C1 segment of cervical spinal cord (tissue), 14 donors: ENCODE measurements at regions not wholly inside any gene's neighbourhood (a gene's known extent, or its start where the extent isn't known, plus 50 kb on each side); places are given as distances from the start of the nearest gene placed in this dataset.

Source experiments
- DNase-seq, 14 donors: peaks; one replicate each; lab custom pipeline; 2025; lab: John Stamatoyannopoulos, UW

- DNase-seq, result no peak
Observed at GRCh38 chr4:24637173-24637572, 52.8 kb upstream of the DHX15 start.

- DNase-seq, result no peak
Observed at GRCh38 chr4:24638396-24638875, 54.1 kb upstream of the DHX15 start.

GRCh38 chr4:24639714-24640113, 55.4 kb upstream of the DHX15 start:
- no peak for DNase-seq

DNA sequence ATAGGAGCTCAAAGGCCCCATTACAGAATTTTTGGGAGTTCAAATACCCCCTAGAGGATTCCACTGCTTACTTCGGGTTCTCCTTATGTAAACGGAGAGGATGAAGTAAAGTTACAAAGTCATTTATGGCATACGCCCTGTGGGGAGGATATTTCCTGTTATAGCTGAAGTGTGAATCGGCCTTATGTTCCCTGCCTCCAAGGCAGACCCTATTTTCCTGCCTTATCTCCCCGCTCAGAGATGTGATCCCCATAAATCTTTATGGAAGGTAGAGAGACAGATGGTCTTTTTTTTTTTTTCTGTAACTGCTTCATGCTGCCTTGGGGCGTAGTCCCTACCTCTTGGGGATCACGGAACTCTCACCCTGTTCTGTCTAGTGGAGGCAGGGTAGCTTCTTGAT, 56.0 kb upstream of the DHX15 start:
- DNase-seq, result no peak

DNA sequence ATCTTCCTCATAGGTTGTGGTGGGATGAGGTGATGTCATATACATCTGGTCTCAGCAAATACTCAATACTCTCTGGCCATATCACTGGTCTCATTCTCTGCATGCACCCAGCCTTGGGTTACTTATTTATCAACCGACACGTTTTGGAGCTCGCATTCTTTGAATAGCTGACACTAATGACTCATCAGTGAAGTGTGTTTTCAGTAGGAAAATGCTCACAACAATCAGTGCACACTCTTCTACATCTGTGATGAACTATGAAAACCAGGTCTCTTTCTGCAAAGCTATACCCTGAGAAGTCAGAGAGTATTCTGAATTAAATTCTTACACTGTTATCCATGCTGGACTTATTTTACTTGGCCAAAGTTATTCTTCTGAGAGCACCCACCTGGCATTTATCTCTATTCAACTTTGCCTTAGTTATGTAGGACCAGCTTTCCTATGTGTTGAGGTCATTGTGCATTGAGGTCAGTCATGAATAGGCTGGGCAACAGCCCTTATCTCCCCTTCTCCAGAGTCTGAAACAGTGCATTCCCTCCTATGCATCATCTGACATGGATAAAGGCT, 58.7 kb upstream of the DHX15 start:
- no peak for DNase-seq

- DNase-seq, result no peak
Observed at GRCh38 chr4:24643774-24644520, 59.6 kb upstream of the DHX15 start.

- no peak for DNase-seq
Observed at GRCh38 chr4:24644983-24645764, 60.8 kb upstream of the DHX15 start.

DNA sequence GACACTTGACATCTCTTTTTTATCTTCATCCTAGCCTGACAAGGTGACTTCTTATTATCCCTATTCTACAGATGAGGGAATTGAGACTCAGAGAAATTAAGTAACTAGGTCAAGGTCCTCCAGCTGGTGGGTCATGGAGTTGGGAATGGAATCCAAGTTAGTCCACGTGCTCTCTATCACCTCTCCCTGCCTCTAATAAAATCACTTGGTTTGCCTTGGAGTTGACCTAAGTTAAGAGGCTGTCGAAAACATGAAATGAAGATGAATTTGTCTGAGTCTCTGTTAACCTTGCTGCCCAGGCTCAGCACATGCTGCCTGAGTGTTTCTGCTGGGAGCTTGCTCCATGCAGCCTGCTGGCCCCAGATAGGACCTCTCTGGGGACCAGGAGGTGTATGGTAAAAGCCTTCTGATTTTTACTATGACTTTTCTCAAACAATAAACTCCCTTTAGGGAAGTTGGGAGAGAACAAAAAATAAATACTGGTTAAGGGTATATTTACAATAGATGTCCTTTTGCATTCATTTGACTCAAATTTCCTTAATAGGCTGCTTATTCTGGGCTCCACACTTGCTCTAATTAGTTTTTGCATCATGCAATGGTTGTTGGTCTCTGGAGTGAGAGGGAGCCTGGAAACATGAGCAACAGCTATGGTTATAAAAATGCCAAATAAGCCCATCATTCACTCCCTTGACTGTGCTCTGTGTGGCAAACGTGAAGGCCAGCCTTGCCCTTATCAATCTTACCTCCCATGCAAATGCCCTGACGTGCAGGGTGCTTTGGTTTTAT, 61.6 kb upstream of the DHX15 start:
- no peak for DNase-seq

DNA sequence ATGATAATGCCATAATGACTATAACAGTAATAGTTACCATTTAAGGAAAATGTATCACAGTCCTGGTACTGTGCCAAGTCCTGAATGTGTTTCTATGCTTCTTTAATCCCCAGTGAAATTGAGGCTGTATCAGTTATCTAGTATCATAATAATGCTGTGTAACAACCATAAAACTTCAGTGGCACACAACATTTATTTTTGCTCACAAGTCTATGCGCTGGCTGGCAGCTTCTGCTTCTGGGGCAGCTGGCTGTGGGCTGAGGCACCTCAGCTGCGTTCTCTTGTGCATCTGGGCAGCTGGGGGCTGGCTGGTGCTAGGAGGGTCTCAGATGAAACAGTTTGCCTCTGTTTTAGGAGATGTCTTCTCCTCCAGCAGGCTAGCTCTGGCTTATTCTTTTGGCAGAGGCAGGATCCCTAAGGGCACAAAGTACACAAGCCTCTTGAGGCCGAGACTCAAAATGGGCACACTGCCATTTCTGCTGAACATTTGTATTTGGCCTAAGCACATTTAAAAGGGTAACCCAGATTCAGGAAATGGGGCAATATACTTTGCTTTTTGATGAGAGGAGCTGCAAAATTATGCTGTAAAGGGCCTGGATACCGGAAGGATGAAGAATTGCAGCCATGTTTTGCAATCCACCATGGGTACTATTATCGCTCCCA, 62.6 kb upstream of the DHX15 start:
- no peak for DNase-seq

DNA sequence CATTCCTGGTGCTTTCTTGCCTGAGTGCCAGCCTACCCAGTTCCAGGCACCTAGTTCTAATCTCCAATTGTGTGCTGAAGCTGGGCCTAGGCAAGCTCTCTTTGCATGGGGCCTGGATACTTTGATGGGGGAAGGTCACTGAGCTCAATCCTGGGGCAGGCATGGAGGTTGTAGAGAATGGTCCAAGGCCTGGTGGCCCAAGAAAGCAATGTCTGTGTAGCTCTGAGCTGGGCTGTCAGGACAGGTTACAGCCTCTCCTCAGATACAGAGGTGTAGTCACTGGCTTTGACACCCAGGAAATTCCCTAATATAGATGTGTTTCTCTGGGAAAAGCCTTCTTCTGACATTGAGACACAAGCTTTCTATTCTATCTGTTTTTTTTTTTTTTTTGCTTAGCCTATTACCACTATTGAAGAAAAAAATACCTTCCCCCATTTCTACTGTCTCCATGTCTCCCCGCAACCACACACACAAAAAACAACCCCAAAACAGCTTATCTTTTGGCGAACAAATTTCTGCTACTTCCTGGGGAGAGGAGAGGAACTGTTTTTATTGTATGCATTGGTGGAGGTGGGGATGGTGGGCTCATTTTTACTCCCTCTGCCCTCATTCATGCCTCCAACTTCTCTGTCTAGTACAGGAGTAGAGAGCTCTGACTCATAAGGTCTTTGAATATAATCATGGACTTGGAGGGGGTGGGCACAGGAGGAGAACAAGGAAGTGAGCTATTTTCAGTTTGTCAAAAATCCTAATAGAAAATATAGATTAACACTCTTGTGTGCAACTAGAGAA, 66.7 kb upstream of the DHX15 start:
- no peak for DNase-seq

GRCh38 chr4:24655326-24655725, 71.0 kb upstream of the DHX15 start:
- DNase-seq, result no peak

DNA sequence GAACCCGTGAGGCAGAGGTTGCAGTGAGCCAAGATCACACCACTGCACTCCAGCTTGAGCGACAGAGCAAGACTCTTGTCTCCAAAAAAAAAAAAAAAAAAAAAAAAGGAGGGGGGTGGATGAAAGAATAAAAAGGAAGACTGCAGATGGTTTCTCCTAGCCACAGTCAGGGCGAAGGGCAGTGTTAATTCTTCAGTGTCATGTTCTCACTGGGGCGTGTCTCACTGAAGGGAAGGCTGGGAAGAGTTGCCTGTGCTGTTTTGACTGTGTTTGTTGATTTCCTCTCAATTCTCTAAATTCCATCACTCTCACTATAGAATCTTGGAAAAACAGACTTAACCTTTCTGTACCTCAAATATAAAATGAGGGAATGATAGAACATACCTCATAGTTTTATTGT, 71.6 kb upstream of the DHX15 start:
- no peak for DNase-seq

- no peak for DNase-seq
Observed at GRCh38 chr4:24656906-24657305, 72.6 kb upstream of the DHX15 start.

GRCh38 chr4:24657768-24658617, 73.6 kb upstream of the DHX15 start:
- DNase-seq, result peak in 11 of 14 donors; percentile 6 to 80 (median 57)

DNA sequence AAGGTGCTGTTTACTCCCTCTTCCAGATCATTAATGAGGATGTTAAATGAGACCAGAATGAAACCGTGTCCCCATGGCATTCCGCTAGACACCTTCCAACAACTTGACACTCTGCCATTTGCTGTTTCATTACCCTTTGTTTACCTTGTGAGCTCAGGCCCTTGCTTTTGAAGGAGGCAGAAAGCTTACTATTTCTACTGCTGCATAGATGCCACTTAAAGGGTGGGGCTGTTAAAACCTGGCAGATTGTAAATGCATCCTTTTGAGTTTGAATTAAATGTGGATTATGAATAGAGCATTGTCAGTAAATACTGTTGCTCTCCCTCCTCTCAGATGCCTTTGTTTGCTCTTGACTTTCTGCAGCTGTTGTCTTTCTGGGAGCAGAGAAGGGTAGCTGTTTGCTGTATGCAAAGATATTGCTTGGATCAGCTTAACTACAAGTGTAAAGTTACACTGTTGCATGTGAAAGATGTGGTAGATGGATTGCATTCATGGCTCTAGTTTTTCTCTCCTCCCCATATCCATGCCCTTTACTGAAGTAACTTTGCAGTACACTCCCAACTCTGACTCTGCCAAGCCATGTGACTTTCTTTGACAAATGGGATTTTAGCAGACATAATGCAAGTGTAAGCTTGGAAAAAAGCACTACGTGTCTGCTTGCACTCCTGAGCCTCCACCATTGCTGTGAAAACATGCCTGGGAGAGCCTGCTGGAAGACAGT, 75.0 kb upstream of the DHX15 start:
- peak in 8 of 14 donors; percentile 16 to 60 (median 38) for DNase-seq

DNA sequence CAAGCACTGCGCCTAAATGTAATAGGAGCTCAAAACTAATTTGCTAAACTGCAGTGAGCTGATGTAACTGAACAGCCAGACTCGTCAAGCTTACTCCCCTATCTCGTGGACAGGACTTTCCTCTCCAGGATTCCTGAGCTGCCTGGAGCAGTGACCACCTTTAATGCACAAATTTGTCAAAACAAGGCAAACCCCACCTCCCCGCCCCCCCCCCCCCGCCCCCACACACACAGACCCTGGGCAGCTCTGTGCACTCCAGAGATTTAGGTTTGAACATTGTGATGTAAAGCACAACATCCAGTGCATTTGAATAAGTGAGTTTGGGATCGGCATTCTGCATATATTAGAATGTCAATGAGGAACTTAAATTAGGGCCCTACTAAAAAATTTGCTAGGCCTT, 77.7 kb upstream of the DHX15 start:
- no peak for DNase-seq

DNA sequence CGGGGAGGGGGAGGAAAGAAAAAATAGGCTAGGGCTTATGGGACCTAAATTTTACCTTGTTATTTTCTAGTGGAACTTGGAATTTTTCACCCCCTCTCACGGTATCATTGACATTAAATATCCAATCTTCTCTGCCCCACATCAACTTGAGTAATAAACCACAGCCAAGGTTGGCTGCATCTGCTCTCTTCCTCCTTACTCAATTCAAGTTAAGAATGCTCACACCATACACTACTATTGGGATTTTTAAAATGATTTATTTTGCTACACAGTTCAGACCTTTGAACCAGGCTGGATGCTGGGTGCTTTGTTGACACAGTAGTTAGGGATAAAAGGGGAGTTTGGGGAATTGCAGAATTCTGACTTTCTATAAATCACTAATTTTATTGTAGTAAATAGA, 78.2 kb upstream of the DHX15 start:
- no peak for DNase-seq

DNA sequence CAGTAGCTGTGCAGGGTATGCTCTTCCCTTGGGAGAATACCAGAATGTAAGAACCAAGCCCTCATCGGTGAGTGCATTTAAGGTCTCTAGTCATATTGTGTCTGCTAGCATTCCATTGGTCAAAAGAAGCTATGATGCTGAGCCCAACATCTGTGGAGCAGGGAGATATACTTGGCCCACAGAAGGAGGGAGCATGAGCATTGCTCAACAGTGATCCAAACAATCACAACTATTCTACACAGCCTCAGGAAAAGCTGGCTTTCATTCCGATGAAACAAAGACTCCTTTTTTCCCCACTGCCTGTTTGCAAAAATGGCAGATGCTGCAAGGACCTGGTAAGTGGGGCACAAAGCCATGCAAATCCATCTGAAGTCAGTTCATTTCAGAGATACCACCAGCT, 80.6 kb upstream of the DHX15 start:
- peak in 12 of 14 donors; percentile 7 to 85 (median 56) for DNase-seq

- DNase-seq, result no peak
Observed at GRCh38 chr4:24666316-24666715, 82.0 kb upstream of the DHX15 start.
